Activated naive CD4-positive, alpha-beta T cell treated with anti-CD3 and anti-CD28 coated beads for 36 hours (primary cell): ENCODE measurements at regions not wholly inside any gene's neighbourhood (a gene's known extent, or its start where the extent isn't known, plus 50 kb on each side); places are given as distances from the start of the nearest gene placed in this dataset.

Source experiments
- CTCF ChIA-PET: fragments of 350-600 bp; sonication (Branson Sonifier 250); formaldehyde crosslinking; loops from one replicate; lab custom pipeline; 2021; ENCODE audit warnings: antibody characterized with exemption; lab: Charles Lee
- DNase-seq: peaks from one replicate; pipeline ENCODE4 v3.0.0-alpha.2; 2020
- H3K27ac Mint-ChIP-seq: one replicate; pipeline ENCODE4 v1.8.0; 2021; ENCODE audit warnings: mild to moderate bottlenecking, mixed read lengths
- H3K27me3 Mint-ChIP-seq: one replicate; pipeline ENCODE4 v1.8.0; 2021; ENCODE audit warnings: low read depth, mixed read lengths
- H3K36me3 Mint-ChIP-seq: one replicate; pipeline ENCODE4 v1.8.0; 2021; ENCODE audit warnings: low read depth, mixed read lengths
- H3K4me1 Mint-ChIP-seq: one replicate; pipeline ENCODE4 v1.8.0; 2021; ENCODE audit warnings: low read depth, mixed read lengths
- H3K4me3 Mint-ChIP-seq: one replicate; pipeline ENCODE4 v1.8.0; 2021; ENCODE audit warnings: mild to moderate bottlenecking, moderate library complexity, mixed read lengths
- H3K9me3 Mint-ChIP-seq: one replicate; pipeline ENCODE4 v1.8.0; 2021; ENCODE audit warnings: mixed read lengths
- intact Hi-C: fragments of 100-400 bp; cut with micrococcal nuclease; formaldehyde crosslinking; loops from one replicate; pipeline ENCODE4 v1.15.1; 2023

DNA sequence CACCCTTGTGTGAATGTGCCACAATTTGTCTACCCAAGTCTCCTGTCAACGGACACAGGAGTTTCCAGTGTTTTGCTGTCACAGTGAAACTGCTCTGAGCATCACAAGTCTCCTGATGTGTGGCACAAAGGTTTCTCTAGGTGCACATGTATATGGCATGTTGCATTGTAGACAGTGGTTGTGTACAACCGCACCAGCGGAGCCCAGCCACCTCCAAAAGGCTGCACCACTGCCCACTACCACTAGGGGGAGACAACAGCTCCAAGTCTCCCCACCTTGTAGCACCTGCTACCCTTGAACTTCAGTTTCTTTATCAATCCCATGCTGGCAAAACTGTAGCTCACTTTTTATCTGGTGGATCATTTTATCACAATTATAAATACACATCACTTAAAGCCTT is 95.5 kb upstream of the ZNF469 start:
- H3K27me3 Mint-ChIP-seq, result peaks cover 4% of the 10 kb centered on the region
- peak; percentile 51 for DNase-seq
- CTCF ChIA-PET, result interaction anchor here (1.4 kb wide), 1 partner anchor 11 kb away, joined by 3 read pairs; no protein-coding TSS in a partner anchor
- H3K4me3 Mint-ChIP-seq, result no peak overlapping the region
- H3K9me3 Mint-ChIP-seq, result no peaks in the 10 kb centered on the region
- H3K27ac Mint-ChIP-seq, result no peak overlapping the region
- H3K36me3 Mint-ChIP-seq, result no peaks in the 10 kb centered on the region
- H3K4me1 Mint-ChIP-seq, result no peaks in the 10 kb centered on the region
- intact Hi-C loops, result no loop called here

GRCh38 chr16:88288303-88288702 is 94.5 kb upstream of the ZNF469 start:
- peaks cover 2% of the 10 kb centered on the region for H3K27me3 Mint-ChIP-seq
- DNase-seq, result no peak
- no peak overlapping the region for H3K4me3 Mint-ChIP-seq
- H3K9me3 Mint-ChIP-seq, result no peaks in the 10 kb centered on the region
- CTCF ChIA-PET, result interaction anchor here (0.5 to 1.3 kb wide), 3 partner anchors 149 to 271 kb away, joined by 3 to 4 read pairs (median 3); no protein-coding TSS in a partner anchor
- intact Hi-C loops, result no loop called here
- H3K27ac Mint-ChIP-seq, result no peak overlapping the region
- H3K4me1 Mint-ChIP-seq, result no peaks in the 10 kb centered on the region
- no peaks in the 10 kb centered on the region for H3K36me3 Mint-ChIP-seq

DNA sequence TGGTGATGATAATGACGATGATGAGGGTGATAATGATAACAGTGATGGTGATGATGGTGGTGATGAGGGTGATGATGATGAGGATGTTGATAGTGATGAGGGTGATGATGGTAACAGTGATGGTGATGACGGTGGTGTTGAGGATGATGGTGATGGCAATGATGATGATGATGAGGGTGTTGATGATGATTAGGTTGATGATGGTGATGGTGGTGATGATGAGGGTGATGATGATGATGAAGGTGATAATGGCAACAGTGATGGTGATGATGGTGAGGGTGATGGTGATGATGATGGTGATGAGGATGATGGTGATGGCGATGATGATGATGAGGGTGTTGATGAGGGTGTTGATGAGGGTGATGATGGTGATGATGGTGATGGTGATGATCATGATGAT is 93.8 kb upstream of the ZNF469 start:
- CTCF ChIA-PET, result interaction anchor here (1.3 kb wide), 1 partner anchor 152 kb away, joined by 3 read pairs; no protein-coding TSS in a partner anchor
- intact Hi-C loops, result no loop called here
- peaks cover 2% of the 10 kb centered on the region for H3K27me3 Mint-ChIP-seq
- DNase-seq, result no peak
- no peaks in the 10 kb centered on the region for H3K36me3 Mint-ChIP-seq
- H3K27ac Mint-ChIP-seq, result no peak overlapping the region
- H3K4me1 Mint-ChIP-seq, result no peaks in the 10 kb centered on the region
- H3K4me3 Mint-ChIP-seq, result no peak overlapping the region
- H3K9me3 Mint-ChIP-seq, result no peaks in the 10 kb centered on the region

DNA sequence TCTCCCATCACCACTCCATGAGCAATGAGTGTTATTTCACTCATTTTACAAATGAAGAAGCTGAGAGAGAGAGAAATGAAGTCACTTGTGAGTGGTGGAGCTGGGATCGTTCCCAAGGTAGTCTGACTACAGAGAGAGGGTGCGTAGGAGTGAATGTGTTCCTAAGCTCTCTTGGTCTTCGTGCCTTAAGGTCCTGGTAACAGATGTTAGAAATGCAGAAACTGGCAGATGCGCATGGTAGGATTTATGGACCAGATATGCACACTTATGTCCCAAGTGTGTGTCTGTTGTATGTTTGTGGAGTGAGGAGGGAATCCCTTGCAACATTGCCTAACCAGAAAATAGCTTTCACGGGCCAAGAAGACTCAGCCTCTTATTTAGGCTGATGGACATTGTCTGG is 93.2 kb upstream of the ZNF469 start:
- Mint-ChIP-seq H3K9me3 (no peaks in the 10 kb centered on the region), H3K4me3 (no peak overlapping the region), H3K27ac (no peak overlapping the region), H3K36me3 (no peaks in the 10 kb centered on the region), H3K27me3 (peaks cover 2% of the 10 kb centered on the region), H3K4me1 (no peaks in the 10 kb centered on the region)
- CTCF ChIA-PET, result interaction anchor here (0.6 to 1.3 kb wide), 2 partner anchors 152 to 329 kb away, joined by 3 read pairs; no protein-coding TSS in a partner anchor
- intact Hi-C loops, result no loop called here
- DNase-seq, result no peak

DNA sequence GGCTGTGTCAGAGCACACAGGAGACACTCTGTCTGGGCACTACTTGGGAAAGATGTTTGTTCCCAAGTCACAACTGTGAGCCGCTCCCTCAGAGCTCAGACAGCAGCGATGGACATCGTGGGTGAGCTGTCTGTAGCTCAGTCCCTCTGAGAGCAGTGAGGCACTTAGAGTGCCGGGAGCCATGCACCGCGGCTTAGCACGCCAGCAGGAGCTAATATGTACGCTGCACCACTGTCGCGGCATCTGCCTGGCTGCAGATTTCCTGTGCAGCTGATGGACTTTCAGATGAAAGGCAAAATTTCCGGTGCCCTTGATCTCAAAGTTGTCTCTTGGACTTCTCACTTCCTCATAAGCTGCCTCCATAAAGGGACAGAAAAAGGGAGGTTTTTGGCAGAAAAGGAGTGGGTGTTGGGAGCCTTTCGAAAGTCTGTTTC is 92.8 kb upstream of the ZNF469 start:
- no peaks in the 10 kb centered on the region for H3K9me3 Mint-ChIP-seq
- no peaks in the 10 kb centered on the region for H3K36me3 Mint-ChIP-seq
- H3K27ac Mint-ChIP-seq, result no peak overlapping the region
- no peak for DNase-seq
- H3K4me1 Mint-ChIP-seq, result no peaks in the 10 kb centered on the region
- intact Hi-C loops, result no loop called here
- CTCF ChIA-PET, result interaction anchor here (0.6 kb wide), 1 partner anchor 330 kb away, joined by 3 read pairs; no protein-coding TSS in a partner anchor
- H3K27me3 Mint-ChIP-seq, result peaks cover 2% of the 10 kb centered on the region
- no peak overlapping the region for H3K4me3 Mint-ChIP-seq

GRCh38 chr16:88290850-88291830 is 91.6 kb upstream of the ZNF469 start:
- Mint-ChIP-seq H3K27me3 (peaks cover 2% of the 10 kb centered on the region), H3K27ac (no peak overlapping the region)

GRCh38 chr16:88292007-88292970 is 90.5 kb upstream of the ZNF469 start:
- H3K27me3 Mint-ChIP-seq, result peaks cover 2% of the 10 kb centered on the region

More at GRCh38 chr16:88290850-88291830, 91.6 kb upstream of the ZNF469 start:
- Mint-ChIP-seq H3K4me1 (no peaks in the 10 kb centered on the region), H3K4me3 (no peak overlapping the region), H3K9me3 (no peaks in the 10 kb centered on the region), H3K36me3 (no peaks in the 10 kb centered on the region)
- CTCF ChIA-PET, result no interaction called here
- intact Hi-C loops, result no loop called here
- no peak for DNase-seq

GRCh38 chr16:88293097-88293496 is 89.7 kb upstream of the ZNF469 start:
- Mint-ChIP-seq H3K27ac (no peak overlapping the region), H3K4me1 (no peaks in the 10 kb centered on the region), H3K4me3 (no peak overlapping the region), H3K36me3 (no peaks in the 10 kb centered on the region), H3K9me3 (no peaks in the 10 kb centered on the region), H3K27me3 (peaks cover 2% of the 10 kb centered on the region)
- intact Hi-C loops, result no loop called here
- DNase-seq, result no peak
- CTCF ChIA-PET, result no interaction called here

More at GRCh38 chr16:88292007-88292970, 90.5 kb upstream of the ZNF469 start:
- Mint-ChIP-seq H3K4me1 (no peaks in the 10 kb centered on the region), H3K36me3 (no peaks in the 10 kb centered on the region), H3K9me3 (no peaks in the 10 kb centered on the region), H3K4me3 (no peak overlapping the region), H3K27ac (no peak overlapping the region)
- DNase-seq, result no peak
- intact Hi-C loops, result no loop called here
- CTCF ChIA-PET, result no interaction called here

- intact Hi-C loops, result no loop called here
- Mint-ChIP-seq H3K36me3 (no peaks in the 10 kb centered on the region), H3K9me3 (no peaks in the 10 kb centered on the region), H3K4me1 (no peaks in the 10 kb centered on the region), H3K27ac (no peak overlapping the region), H3K4me3 (no peak overlapping the region), H3K27me3 (peaks cover 4% of the 10 kb centered on the region)
- DNase-seq, result no peak
- CTCF ChIA-PET, result no interaction called here
Measured at GRCh38 chr16:88295671-88296436, 86.9 kb upstream of the ZNF469 start.

DNA sequence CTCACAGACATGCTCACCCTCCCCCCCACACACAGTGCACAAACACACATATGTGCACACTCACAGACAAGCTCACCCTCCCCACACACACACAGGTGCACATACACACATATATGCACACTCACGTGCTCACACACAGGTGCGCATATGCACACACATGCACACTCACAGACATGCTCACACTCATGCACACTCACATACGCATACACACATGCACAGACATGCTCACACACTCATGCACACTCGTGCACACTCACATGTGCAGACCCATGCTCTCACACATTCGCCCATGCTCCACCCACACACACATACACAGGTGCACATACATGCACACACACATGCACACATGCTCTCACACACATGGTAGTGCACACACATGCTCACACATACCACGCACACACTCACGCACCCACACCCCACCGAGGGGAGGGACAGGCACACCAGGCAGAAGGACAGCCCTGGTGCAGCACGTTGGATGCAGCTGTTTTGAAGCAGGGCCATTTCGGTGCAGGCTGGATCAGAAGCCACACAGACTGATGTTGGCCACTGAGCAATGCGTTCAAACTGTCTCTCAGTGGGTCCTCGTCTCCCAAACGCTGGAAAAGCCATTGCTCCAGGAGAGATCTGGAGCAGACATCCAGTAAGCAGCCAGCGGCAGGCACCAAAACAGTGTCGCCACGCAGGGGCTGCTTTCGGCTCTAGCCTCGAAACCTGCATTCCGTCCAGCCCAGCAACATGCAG is 86.2 kb upstream of the ZNF469 start:
- Mint-ChIP-seq H3K27me3 (peaks cover 4% of the 10 kb centered on the region), H3K27ac (no peak overlapping the region), H3K4me3 (no peak overlapping the region), H3K4me1 (no peaks in the 10 kb centered on the region), H3K9me3 (no peaks in the 10 kb centered on the region), H3K36me3 (no peaks in the 10 kb centered on the region)
- intact Hi-C loops, result no loop called here
- no peak for DNase-seq
- CTCF ChIA-PET, result no interaction called here

GRCh38 chr16:88297178-88297720 is 85.5 kb upstream of the ZNF469 start:
- no peak for DNase-seq
- H3K36me3 Mint-ChIP-seq, result no peaks in the 10 kb centered on the region
- no peaks in the 10 kb centered on the region for H3K9me3 Mint-ChIP-seq
- CTCF ChIA-PET, result no interaction called here
- no peak overlapping the region for H3K27ac Mint-ChIP-seq
- intact Hi-C loops, result no loop called here
- no peak overlapping the region for H3K4me3 Mint-ChIP-seq
- H3K4me1 Mint-ChIP-seq, result no peaks in the 10 kb centered on the region
- H3K27me3 Mint-ChIP-seq, result peaks cover 4% of the 10 kb centered on the region
